NCI-H1694 treated with DMSO at 0.1 percent for 48 hours (cell line): ENCODE measurements at regions not wholly inside any gene's neighbourhood (a gene's known extent, or its start where the extent isn't known, plus 50 kb on each side); places are given as distances from the start of the nearest gene placed in this dataset.
"Not testable (repeated sequence)": the region's sequence is repeated elsewhere in the genome, so short reads cannot be mapped to it uniquely, and the experiment has no call there.

Source experiments
- DNase-seq: peaks from one replicate; lab custom pipeline; 2025; lab: John Stamatoyannopoulos, UW

DNA sequence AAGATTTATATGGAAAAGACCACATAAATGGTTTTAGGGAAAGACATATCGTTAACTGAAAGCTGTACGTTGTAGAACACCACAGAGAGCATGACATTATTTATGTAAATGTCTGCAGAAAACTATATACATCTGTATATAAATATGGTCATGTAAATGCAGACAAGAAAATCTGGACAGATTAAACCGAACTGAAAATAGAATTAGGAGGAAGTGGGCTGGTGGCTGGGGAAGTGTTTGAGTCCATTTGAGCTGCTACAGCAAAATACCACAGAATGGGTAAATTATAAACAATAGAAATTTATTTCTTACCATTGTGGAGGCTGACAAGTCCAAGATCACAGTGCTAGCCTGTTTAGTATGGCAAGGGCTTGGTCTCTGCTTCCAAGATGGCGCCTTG, 56.3 kb upstream of the USP6NL start:
- no peak for DNase-seq

DNA sequence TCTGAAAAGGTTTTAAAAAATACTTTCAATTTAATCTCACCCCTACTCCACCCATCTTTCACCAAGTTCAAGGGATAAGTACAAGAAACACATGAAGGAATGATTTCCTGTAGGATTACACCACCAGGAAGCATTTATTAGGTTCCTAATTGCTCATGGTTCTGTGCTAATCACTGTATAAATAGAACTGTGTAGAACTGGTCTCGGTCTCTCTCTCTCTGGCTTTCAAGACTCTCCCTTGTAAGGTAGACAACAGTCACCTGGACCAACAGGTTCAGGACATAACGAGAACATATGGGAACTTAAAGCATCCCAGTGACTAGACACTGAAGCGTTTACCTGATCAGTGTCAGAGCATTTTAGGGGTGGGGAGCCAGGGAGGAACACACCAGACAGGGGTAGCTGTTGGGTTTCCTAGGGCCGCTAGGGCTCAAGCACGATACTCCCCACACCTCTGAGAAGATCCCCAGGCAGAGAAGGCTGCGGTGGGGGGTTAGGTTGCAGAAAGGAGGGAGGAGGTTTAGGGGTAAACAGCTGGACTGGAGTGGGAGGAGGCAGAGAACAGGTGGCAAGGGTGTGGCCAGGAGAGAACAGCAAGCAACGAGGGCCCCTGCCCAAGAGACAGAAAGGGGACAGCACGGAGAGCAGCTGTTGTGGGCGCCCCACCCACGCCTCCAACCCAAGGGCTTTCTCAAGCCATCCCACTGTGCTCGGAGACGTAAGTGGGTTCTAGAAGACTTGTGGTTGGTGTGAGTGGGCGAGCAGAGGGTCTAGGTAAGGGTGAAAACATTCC, 52.5 kb upstream of the USP6NL start:
- DNase-seq, result no peak

DNA sequence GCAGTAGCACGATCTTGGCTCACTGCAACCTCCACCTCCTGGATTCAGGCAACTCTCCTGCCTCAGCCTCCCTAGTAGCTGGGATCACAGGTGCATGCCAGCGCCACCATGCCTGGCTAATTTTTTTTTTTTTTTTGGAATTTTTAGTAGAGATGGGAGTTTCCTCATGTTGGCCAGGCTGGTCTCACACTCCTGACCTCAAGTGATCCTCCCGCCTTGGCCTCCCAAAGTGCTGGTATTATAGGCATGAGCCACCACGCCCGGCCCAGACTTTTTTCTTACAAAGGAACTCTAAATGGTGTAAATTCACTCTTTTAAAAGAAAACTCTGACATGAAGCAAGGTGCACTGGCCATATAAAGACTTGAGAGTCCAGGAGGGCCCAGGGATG, 51.7 kb upstream of the USP6NL start:
- not testable (repeated sequence) for DNase-seq

DNA sequence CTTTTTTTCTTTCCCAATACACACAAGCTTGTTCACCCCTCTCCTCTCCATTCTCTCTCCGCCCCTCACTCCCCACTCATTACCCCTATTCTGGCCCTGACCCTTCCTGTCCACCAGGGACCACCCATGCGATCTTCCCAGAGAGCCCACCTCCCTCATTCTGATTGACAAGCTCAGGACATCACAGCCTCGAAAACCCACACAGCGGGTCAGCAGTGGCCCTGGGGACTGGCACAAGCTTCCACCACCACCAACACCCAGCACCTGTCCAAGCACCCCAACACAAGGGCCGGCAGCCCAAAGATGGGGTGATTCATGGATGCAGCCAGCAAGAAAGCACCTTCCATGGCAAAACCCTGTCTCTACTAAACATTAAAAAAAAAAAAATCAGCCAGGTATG, 50.0 kb upstream of the USP6NL start:
- DNase-seq, result no peak
